NCI-H2081 (cell line): ENCODE measurements at regions not wholly inside any gene's neighbourhood (a gene's known extent, or its start where the extent isn't known, plus 50 kb on each side); places are given as distances from the start of the nearest gene placed in this dataset.
"Not testable (repeated sequence)": the region's sequence is repeated elsewhere in the genome, so short reads cannot be mapped to it uniquely, and the experiment has no call there.

Experiments used
- DNase-seq, 2 experiments: peaks; one replicate each; lab custom pipeline; 2025; lab: John Stamatoyannopoulos, UW

GRCh38 chr3:159726231-159726964, 262.2 kb upstream of the IL12A start:
- DNase-seq, result no peak

GRCh38 chr3:159727506-159727905, 261.1 kb upstream of the IL12A start:
- no peak for DNase-seq

- no peak for DNase-seq
Observed at GRCh38 chr3:159731254-159731653, 257.4 kb upstream of the IL12A start.

- DNase-seq, result no peak
Observed at GRCh38 chr3:159732172-159733111, 256.2 kb upstream of the IL12A start.

- DNase-seq, result no peak
Observed at GRCh38 chr3:159733194-159733860, 255.3 kb upstream of the IL12A start.

- DNase-seq, result no peak
Observed at GRCh38 chr3:159734681-159735080, 254.0 kb upstream of the IL12A start.

GRCh38 chr3:159739166-159739565, 249.5 kb upstream of the IL12A start:
- no peak for DNase-seq

GRCh38 chr3:159739969-159740368, 248.7 kb upstream of the IL12A start:
- no peak for DNase-seq

- DNase-seq, result no peak
Observed at GRCh38 chr3:159741281-159741680, 247.4 kb upstream of the IL12A start.

GRCh38 chr3:159748425-159748824, 240.2 kb upstream of the IL12A start:
- DNase-seq, result no peak

- no peak for DNase-seq
Observed at GRCh38 chr3:159749406-159749805, 239.2 kb upstream of the IL12A start.

GRCh38 chr3:159751146-159751545, 237.5 kb upstream of the IL12A start:
- DNase-seq, result no peak

- no peak for DNase-seq
Observed at GRCh38 chr3:159751752-159752151, 236.9 kb upstream of the IL12A start.

- DNase-seq, result not testable (repeated sequence)
Observed at GRCh38 chr3:159756279-159757207, 232.1 kb upstream of the IL12A start.

- DNase-seq, result no peak
Observed at GRCh38 chr3:159757341-159758060, 231.1 kb upstream of the IL12A start.

GRCh38 chr3:159760046-159760445, 228.6 kb upstream of the IL12A start:
- no peak for DNase-seq

GRCh38 chr3:159761369-159761768, 227.3 kb upstream of the IL12A start:
- peak; percentile 20 to 21 for DNase-seq

- DNase-seq, result no peak
Observed at GRCh38 chr3:159761848-159762635, 226.6 kb upstream of the IL12A start.

GRCh38 chr3:159763011-159763601, 225.5 kb upstream of the IL12A start:
- DNase-seq, result peak; percentile 50 to 63
